ENCODE measurements at regions not wholly inside any gene's neighbourhood (a gene's known extent, or its start where the extent isn't known, plus 50 kb on each side); places are given as distances from the start of the nearest gene placed in this dataset.

DNA sequence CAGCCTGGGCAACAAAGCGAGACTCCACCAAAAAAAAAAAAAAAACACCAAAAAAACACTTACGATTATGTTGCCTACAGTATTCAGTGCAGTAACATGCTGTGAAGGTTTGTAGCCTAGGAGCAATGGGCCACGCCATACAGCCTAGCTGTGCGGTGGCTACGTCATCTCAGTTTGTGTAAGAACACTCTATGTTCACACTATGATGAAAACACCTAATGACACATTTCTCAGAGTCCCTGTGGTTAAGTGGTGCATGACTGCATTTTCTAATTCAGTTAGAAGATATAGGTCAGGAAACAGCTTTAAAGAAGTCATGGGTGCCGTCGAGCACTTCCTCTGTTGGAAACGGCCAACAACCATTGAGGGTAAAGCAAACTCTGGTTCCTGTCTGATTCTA lies 75.7 kb upstream of the ANO1 start:
- no peak for DNase-seq

DNA sequence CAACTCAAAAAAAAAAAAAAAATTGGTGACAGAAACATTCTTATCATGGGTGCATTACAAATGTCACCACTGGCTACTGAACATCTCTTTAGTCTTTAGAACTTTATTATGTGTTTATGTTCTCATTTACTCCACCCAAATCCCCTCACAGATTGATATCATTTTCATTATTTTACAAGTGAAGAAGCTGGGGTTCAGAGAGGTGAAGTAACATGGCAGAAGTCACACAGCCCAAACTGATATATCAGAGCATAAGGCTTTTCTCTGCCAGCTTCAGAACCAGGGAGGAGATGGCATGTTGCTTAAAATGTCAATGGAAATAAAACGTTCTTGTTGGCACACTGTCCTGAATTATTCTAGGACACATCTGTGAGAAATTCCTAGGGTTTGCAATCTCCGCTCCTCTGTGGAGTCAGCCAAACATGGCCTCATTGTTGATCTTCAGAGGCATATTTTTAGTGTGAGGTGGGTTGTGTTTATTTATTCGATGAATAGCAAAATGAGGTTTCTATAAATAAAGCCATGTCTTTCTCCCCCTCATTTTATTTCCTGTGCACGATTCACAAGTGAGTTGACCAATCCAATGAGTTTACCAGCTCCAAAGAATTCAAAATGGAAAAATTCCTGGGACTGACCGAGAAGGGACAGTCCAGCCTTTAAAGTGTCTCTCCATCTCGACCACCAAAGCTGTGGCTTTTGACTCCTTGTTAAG lies 72.9 kb upstream of the ANO1 start:
- DNase-seq = no peak

DNA sequence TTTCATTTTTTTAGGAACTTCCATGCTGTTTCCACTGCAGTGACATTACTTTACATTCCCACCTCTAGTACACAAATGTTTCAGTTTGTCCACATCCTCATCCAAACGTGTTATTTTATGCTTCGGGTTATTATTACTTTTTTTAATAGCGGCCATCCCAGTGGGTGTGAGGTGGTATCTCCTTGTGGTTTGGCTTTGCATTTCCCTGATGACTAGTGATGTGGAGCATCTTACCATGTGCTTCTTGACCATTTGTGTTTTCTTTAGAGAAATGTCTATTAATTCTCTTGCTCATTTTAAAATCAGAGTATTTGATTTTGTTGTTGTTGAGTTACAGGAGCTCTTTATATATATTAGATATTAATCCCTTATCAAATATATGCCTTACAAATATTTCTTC lies 70.3 kb upstream of the ANO1 start:
- no peak for DNase-seq

DNA sequence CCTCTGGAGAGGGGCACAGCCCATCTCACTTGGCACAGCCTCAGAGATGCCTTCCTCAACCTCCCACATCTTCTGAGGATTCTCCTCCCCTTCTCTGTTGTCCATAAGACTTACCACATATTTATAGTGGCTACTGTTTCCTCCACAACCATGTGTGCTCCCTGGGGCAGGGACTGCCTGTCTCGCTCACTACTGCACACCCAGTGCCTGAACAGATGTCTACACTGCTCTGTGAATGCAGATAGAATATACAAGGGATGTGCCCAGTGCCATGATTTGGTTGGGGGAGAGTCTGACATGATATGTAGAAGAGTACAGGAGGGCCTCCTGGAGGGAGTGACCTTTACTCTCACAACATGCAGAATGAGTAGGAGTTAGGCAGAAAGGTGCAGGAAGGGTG lies 67.3 kb upstream of the ANO1 start:
- no peak for DNase-seq

DNA sequence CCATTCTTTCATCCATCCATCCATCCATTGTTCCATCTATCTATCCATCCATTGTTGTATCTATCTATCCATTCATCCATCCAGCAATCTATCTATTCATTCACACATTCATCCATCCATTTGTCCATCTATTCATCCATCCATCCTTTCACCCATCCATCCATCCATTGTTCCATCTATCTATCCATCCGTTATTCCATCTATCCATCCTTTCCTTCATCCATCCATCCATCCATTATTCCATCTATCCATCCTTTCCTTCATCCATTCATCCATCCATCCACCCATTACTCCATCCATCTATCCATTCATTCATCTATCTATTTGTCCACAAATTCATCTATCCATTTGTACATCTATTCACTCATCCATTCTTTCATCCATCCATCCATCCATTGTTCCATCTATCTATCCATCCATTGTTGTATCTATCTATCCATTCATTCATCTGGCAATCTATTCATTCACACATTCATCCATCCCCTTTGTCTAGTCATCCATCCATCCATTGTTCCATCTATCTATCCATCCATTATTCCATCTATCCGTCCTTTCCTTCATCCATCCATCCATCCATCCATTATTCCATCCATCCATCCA lies 65.9 kb upstream of the ANO1 start:
- DNase-seq = no peak

DNA sequence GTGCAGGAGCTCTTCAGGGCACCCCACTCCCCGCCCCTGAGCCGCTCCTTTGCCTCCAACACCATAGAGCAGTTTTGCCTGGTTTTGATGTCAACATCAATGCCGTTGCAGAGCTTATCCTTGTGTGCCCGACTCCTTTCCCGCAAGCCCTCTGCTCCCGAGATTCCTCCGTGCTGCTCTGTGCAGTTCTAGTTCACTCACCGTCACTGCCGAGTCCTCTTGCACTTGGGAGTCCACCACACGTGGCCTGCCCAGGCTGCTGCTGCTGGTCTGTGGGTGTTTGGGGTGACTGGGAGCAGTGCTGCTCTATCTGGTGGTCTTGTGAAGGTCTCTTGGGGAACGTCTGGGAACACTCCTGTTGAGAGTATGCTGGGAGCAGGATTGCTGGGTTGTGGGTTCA lies 63.8 kb upstream of the ANO1 start:
- no peak for DNase-seq

DNA sequence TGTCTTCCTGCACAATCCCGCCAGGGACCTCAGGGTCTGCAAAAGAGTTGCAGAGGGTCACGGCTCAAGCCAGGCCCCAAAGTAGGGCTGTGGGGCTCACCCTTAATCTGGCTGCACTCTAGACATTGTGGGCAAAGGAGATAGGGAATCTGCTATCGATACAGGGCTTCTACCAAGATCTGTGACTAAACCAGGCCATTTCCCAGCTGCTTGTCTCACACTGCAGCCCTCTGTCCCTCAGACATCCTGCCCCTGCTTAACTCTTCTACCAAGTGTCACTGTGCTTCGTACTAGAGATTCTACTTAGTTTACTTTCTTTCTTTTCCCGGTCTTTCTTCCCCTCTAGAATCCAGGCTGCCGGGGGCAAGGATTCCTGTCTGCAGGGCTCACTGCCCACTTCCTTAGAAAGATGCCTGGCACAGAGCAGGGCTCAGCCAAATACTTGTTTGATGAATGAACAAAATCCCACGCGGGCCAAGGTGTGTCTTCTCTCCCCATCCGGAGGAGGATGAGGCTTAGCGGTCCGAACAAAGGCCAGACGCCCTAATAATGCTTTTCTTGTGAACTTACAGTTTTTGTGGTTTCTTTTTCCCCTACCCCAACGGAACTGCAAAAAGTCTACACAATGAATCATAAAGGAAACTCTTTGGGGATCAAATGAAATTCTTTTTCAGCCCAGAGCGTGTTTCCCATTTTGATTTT lies 61.3 kb upstream of the ANO1 start:
- DNase-seq = no peak

DNA sequence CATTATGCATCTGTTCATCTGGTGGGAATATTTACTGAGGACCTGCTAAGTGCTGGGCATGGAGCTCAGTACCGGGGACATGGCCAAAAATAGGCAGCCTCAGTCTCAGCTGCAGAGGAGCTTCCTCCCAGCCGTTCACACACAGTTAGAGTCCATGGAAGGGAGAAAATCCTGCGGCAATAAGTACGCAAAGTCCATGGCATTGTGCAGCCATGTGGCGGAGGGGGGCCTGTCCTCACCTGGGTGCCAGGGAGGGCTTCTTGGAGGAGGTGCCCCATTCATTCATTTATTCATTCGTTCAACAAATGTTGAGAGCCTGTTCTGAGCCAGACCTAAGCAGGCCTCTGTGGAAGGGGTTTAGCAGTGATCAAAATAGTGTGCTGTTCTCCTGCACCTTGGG lies 59.3 kb upstream of the ANO1 start:
- DNase-seq = no peak

DNA sequence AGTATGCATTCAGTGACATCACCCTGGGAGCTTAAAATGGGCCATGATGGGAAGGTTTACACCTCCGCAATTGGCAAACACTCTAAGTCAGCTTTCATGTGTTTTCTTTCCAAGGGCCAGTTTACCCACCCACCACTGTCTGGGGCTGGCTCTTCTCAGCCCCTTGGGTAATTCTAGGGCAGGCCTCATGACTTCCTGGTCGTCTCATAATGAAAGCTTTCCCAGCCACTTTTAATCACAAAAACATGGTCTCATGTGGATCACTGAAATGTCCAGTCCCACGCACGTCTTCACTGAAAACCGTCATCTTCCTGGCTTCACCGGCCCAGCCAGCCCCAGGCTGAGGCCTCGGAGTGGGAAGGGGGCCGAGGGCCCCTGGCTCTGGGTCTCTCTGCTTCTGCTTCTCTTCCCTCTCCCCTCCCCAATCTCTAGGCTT lies 58.5 kb upstream of the ANO1 start:
- DNase-seq = no peak

DNA sequence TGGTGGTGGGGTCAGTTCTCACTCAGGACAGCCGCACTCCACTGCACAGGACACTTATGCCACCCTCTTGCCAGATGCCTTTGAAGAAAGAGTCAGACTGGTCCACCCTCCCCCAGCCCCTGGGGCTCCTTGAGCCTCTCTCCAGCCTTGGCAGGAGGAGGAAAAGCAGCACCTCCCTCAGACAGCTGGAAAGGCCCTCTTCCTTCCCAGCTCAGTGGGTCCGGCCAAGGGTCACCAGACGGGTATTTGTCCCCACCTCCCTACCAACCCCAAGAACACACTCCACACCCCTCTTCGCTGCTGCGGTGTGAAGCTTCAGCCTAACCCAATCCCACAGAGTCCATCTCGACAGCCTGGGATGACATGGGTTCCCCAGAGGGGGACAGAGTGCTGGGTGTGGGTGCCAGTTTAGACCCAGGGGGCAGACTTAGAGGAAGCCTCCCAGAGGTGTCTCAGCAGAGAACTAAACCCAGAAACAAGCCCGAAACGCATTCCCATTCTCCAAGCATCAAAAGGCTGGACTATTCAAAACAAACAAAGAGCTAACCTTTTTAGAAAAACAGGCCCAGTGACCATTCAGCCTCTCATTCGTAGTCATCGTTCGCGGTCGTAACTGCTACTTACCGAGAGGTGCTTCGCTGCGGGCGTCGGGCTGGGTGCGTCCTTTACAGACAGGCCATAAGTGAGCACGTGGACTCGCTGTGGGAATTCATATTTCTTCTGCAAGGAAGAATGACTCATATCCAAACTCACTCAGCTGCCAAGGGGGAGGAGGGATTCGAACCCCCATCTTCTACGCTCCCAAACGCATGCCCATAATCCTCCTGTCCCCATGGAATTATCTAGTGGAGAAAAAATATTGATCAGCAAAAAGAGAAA lies 57.5 kb upstream of the ANO1 start:
- no peak for DNase-seq

DNA sequence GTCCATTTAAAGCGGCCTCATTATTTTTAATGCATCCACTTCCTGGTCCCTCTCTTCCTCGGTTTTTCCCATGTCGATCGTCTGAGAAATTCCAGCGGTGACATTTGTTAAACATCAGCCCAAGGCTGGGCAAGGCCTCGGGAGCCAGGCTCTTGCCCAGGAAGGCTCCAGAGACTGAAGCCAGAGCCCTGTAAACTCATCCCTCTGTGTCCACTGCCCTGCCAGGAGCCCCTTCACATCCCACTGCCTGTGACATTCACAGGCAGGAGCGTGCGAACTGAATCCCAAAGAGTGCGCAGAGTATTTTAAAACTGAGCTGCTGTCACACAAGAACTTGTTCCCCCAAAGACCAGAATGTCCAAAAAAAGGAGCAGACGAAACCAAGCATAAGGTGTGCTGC lies 56.5 kb upstream of the ANO1 start:
- DNase-seq = no peak

DNA sequence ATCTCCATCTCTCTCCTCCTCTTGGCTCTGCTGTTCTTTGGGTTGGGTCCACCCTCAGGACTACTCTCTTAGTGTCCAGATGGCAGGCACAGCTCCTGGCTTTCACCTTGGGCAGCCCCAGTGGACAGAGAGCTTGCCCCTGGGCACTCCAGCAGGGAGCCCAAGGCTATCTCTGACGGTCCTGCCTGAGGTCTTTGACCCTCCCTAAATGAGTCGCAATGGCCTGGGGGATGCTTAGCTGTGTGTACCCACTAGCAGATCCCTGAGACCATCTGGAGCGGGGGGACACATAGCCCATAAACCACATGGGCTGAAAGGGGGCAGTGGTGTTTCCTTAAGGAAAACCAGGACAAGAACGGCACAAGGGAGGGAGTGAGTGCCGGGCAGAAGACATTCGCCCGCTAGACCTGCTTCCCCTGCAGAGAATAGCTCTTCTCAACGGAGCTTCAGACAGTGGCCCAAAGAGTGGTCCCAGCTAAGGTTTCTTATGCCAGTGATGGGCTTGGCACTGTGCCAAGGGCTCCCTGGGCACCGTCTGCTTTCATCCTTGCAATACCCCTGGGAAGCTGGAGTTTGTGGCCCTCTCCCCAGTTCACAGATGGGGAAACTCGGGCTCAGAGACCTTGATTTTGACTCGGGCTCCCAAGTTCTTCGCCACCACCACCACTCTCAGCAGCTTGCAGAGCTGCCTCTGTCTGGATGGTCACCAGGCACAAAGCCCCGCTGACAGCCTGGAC lies 53.9 kb upstream of the ANO1 start:
- no peak for DNase-seq

DNA sequence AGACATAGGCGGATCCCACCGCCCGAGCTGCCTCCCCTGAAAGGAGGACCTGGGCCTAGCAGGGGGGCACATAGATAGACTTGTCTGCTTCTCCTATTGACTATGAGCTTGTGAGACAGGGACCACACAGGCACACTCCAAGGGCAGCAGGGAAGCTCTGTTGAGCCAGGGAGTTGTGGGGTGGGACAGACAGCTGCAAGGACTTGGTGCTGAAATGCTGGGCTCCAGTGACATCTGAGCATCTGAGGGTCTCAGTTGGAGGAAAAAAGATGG lies 53.4 kb upstream of the ANO1 start:
- DNase-seq = no peak

DNA sequence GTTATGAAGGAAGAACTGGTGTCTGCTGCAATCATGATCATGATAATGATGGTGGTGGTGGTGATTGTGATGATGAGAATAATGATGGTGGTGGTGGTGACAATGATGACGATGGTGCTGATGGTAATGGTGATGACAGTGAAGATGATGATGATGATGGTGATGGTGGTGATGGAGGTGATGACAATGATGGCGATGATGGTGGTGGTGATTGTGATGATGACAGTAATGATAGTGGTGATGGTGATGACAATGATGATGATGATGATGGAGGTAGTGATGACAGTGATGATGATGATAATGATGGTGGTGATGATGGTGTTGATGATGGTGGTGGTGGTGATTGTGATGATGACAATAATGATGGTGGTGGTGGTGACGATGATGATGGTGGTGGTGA lies 52.8 kb upstream of the ANO1 start:
- DNase-seq = no peak

DNA sequence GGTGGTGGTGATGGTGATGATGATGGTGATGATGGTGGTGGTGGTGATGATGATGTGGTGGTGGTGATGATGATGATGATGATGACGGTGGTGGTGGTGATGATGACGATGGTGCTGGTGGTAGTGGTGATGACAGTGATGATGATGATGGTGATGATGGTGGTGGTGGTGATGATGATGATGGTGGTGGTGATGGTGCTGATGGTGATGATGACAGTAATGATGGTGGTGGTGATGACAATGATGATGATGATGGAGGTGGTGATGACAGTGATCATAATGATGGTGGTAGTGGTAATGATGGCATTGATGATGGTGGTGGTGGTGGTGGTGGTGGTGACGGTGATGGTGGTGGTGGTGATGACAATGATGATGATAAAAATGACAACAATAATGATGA lies 52.1 kb upstream of the ANO1 start:
- DNase-seq = no peak

DNA sequence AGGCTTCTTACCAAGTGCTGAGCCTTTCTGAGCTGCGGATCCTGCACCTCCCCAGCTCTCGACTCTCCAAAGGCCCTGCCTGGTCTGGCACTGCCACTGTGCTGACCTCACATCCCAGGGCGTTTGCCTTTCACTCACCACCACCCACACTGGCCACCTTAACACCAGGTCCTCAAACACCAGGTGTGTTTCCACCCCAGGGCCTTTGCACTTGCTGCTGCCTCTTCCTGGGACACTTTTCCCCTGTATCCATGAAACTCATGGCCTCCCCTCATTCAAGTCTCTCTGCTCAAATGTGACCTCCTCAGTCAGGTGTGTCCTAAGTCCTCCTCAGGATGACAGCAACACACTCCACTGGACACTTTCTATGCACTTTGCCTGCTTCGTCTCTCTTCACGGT lies 51.4 kb upstream of the ANO1 start:
- no peak for DNase-seq

DNA sequence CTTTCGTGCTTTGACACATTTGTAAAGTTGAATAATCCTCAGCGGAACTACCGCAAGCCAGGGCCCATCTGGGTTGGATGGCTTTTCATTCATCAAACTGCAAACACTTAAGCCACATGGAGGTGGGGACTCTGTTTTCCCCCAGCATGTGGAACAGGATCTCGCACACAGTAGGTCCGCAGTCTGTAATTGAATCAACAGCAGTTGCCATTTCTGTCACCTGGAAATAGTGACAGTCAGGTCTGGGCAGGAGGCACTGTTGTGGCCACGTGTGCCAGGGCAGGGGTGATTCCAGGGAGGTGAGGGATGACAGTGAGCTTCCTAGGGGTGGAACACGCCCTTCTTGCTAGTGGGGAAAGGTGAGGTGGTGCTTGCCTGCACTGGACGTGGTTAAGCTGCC lies 50.7 kb upstream of the ANO1 start:
- no peak for DNase-seq

DNA sequence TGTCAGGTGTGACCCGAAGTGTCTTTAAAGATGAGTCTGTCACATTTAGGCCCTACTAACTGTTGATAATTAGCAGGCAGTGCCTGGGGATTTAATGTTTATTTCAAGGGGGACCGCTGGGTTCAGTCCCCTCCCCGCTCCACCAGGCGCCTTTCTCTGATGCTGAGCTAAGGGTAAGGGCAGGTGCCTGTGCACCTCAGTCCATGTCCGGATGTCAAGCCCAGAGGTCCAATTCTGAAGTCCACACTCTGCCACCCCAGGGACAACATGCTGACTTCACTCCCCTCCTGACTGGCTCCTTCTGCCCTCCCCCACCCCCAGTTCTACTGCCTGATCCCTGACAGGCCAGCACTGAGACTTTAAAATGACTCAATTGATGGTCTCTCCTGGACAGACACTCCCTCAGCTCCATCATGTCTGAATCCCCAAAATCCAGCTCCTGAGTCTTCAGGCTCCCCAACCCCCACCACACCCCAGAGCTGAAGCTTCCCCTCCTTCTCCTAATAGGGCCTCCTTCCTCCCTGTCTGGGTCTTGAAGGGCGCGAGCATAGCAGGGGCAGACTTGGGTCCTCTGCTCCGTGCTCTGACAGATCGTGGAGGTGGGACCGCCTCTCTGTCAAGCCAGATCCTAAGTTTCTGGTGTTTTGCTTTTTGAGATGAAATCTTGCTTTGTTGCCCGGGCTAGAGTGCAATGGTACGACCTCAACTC lies 49.8 kb upstream of the ANO1 start:
- DNase-seq = no peak

Measured in NCI-H82 (cell line).